WTC11 (cell line): ENCODE measurements at regions not wholly inside any gene's neighbourhood (a gene's known extent, or its start where the extent isn't known, plus 50 kb on each side); places are given as distances from the start of the nearest gene placed in this dataset.
"Not testable (repeated sequence)": the region's sequence is repeated elsewhere in the genome, so short reads cannot be mapped to it uniquely, and the experiment has no call there.

Experiments used
- ATAC-seq: fragments of 200-7000 bp; cut with Tn5 transposase; 2 replicates; pipeline ENCODE4 v1.10.0; 2021; ENCODE audit warnings: mild to moderate bottlenecking, moderate library complexity
- CTCF ChIA-PET: fragments of 300-600 bp; sonication (Branson Sonifier 250); formaldehyde crosslinking; loops from one replicate; lab custom pipeline; 2021; ENCODE audit warnings: antibody characterized with exemption; lab: Charles Lee
- POLR2A ChIA-PET: fragments of 350-600 bp; sonication (Branson Sonifier 250); formaldehyde crosslinking; loops from one replicate; lab custom pipeline; 2021; ENCODE audit warnings: antibody characterized with exemption; lab: Charles Lee
- DNase-seq: peaks from one replicate; pipeline ENCODE4 v3.0.0; 2021; ENCODE audit warnings: low spot score
- H3K27ac Mint-ChIP-seq: 2 replicates; pipeline ENCODE4 v1.8.0; 2021; ENCODE audit warnings: mixed read lengths
- H3K27me3 Mint-ChIP-seq: 2 replicates; pipeline ENCODE4 v1.8.0; 2021; ENCODE audit warnings: low read depth, mild to moderate bottlenecking, moderate library complexity, mixed read lengths
- H3K36me3 Mint-ChIP-seq: 2 replicates; pipeline ENCODE4 v1.8.0; 2021; ENCODE audit warnings: mixed read lengths
- H3K4me1 Mint-ChIP-seq: 2 replicates; pipeline ENCODE4 v1.8.0; 2022; ENCODE audit warnings: mixed read lengths
- H3K4me3 Mint-ChIP-seq: 2 replicates; pipeline ENCODE4 v1.8.0; 2021; ENCODE audit warnings: mild to moderate bottlenecking, moderate library complexity, mixed read lengths
- H3K9me3 Mint-ChIP-seq: 2 replicates; pipeline ENCODE4 v1.8.0; 2021; ENCODE audit warnings: mixed read lengths
- CBFB ChIP-seq: sonication (generic); formaldehyde crosslinking; IDR thresholded peaks from 2 replicates; pipeline ENCODE4 v1.8.1; 2022; ENCODE audit warnings: mild to moderate bottlenecking, low read depth, missing genetic modification reagents
- GRHL2 ChIP-seq: fragments of 250-450 bp; sonication (Bioruptor Pico); IDR thresholded peaks from 2 replicates; pipeline ENCODE4 v1.8.0; 2022; ENCODE audit warnings: mild to moderate bottlenecking, moderate library complexity; ENCODE audit not compliant: insufficient replicate concordance, severe bottlenecking
- IRF2 ChIP-seq: sonication (generic); formaldehyde crosslinking; IDR thresholded peaks from 2 replicates; pipeline ENCODE4 v1.8.0; 2022; ENCODE audit warnings: low read depth, missing genetic modification reagents, borderline replicate concordance
- MXD4 ChIP-seq: fragments of 250-450 bp; sonication (Bioruptor Pico); IDR thresholded peaks from 2 replicates; pipeline ENCODE4 v1.8.0; 2021; ENCODE audit warnings: mild to moderate bottlenecking, moderate library complexity, borderline replicate concordance
- NFYB ChIP-seq: sonication (generic); formaldehyde crosslinking; conservative IDR thresholded peaks from 2 replicates; pipeline ENCODE4 v1.8.0; 2022; ENCODE audit warnings: low read depth, missing genetic modification reagents
- RORB ChIP-seq: fragments of 250-450 bp; sonication (Bioruptor Pico); IDR thresholded peaks from 2 replicates; pipeline ENCODE4 v1.9.0; 2021; ENCODE audit warnings: mild to moderate bottlenecking
- TP53 ChIP-seq: sonication (generic); formaldehyde crosslinking; IDR thresholded peaks from 2 replicates; pipeline ENCODE4 v1.8.1; 2023; ENCODE audit warnings: mild to moderate bottlenecking, missing genetic modification reagents
- ZNF121 ChIP-seq: sonication (generic); formaldehyde crosslinking; IDR thresholded peaks from 2 replicates; pipeline ENCODE4 v1.8.0; 2023; ENCODE audit warnings: missing genetic modification reagents
- TF ChIP-seq, protein P1 (sequence below): sonication (generic); formaldehyde crosslinking; IDR thresholded peaks from 2 replicates; pipeline ENCODE4 v1.8.0; 2022; ENCODE audit warnings: missing genetic modification reagents
- TF ChIP-seq, protein P2 (sequence below): sonication (generic); formaldehyde crosslinking; IDR thresholded peaks from 2 replicates; pipeline ENCODE4 v1.8.0; 2022; ENCODE audit warnings: mild to moderate bottlenecking, missing genetic modification reagents
- TF ChIP-seq, protein P3 (sequence below): sonication (generic); formaldehyde crosslinking; IDR thresholded peaks from 2 replicates; pipeline ENCODE4 v1.8.1; 2022; ENCODE audit warnings: missing genetic modification reagents, borderline replicate concordance
- TF ChIP-seq, protein P4 (sequence below): fragments of 250-450 bp; sonication (Bioruptor Pico); IDR thresholded peaks from 2 replicates; pipeline ENCODE4 v1.9.0; 2021; ENCODE audit warnings: mild to moderate bottlenecking
- TF ChIP-seq, protein P5 (sequence below): sonication (generic); formaldehyde crosslinking; conservative IDR thresholded peaks from 2 replicates; pipeline ENCODE4 v1.8.1; 2023; ENCODE audit warnings: mild to moderate bottlenecking, low read depth, missing genetic modification reagents, moderate library complexity
- TF ChIP-seq, protein P6 (sequence below): fragments of 250-450 bp; sonication (Bioruptor Pico); IDR thresholded peaks from 2 replicates; pipeline ENCODE4 v1.9.0; 2021; ENCODE audit warnings: moderate library complexity, mild to moderate bottlenecking, inconsistent platforms, borderline replicate concordance

DNA sequence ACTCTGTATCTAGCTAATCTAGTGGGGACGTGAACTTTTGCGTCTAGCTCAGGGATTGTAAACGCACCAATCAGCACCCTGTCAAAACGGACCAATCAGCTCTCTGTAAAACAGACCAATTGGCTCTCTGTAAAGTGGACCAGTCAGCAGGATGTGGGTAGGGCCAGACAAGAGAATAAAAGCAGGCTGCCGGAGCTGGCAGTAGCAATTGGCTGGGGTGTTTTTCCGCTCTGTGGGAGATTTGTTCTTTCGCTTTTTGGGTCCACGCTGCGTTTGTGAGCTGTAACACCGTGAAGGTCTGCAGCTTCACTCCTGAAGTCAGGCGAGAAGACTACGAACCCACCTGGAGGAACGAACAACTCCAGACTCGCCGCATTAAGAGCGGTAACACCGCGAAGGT lies 76.5 kb downstream of the SPRING1 start:
- Mint-ChIP-seq H3K9me3 (0 out of 2 replicates have a peak, but pooled peaks cover 6% of the 10 kb centered on the region), H3K4me1 (peaks cover 45% of the 10 kb centered on the region), H3K36me3 (no peaks in the 10 kb centered on the region), H3K4me3 (no peak overlapping the region), H3K27ac (no peak overlapping the region), H3K27me3 (no peaks in the 10 kb centered on the region)
- TF ChIP-seq, protein P1, sequence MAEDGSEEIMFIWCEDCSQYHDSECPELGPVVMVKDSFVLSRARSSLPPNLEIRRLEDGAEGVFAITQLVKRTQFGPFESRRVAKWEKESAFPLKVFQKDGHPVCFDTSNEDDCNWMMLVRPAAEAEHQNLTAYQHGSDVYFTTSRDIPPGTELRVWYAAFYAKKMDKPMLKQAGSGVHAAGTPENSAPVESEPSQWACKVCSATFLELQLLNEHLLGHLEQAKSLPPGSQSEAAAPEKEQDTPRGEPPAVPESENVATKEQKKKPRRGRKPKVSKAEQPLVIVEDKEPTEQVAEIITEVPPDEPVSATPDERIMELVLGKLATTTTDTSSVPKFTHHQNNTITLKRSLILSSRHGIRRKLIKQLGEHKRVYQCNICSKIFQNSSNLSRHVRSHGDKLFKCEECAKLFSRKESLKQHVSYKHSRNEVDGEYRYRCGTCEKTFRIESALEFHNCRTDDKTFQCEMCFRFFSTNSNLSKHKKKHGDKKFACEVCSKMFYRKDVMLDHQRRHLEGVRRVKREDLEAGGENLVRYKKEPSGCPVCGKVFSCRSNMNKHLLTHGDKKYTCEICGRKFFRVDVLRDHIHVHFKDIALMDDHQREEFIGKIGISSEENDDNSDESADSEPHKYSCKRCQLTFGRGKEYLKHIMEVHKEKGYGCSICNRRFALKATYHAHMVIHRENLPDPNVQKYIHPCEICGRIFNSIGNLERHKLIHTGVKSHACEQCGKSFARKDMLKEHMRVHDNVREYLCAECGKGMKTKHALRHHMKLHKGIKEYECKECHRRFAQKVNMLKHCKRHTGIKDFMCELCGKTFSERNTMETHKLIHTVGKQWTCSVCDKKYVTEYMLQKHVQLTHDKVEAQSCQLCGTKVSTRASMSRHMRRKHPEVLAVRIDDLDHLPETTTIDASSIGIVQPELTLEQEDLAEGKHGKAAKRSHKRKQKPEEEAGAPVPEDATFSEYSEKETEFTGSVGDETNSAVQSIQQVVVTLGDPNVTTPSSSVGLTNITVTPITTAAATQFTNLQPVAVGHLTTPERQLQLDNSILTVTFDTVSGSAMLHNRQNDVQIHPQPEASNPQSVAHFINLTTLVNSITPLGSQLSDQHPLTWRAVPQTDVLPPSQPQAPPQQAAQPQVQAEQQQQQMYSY: no peak
- 0 out of 2 replicates have a peak, but pooled peaks have one; percentile 27 for TF ChIP-seq NFYB (CRISPR knock-in tag)
- DNase-seq (no peak), ATAC-seq (no peak)
- ChIA-PET CTCF (interaction anchor here (1.8 to 2.4 kb wide), 2 partner anchors 26 to 51 kb away, joined by 6 to 8 read pairs; no protein-coding TSS in a partner anchor), POLR2A (interaction anchor here (0.6 kb wide), 3 partner anchors 70 to 682 kb away, joined by 3 to 4 read pairs (median 3); no protein-coding TSS in a partner anchor)

DNA sequence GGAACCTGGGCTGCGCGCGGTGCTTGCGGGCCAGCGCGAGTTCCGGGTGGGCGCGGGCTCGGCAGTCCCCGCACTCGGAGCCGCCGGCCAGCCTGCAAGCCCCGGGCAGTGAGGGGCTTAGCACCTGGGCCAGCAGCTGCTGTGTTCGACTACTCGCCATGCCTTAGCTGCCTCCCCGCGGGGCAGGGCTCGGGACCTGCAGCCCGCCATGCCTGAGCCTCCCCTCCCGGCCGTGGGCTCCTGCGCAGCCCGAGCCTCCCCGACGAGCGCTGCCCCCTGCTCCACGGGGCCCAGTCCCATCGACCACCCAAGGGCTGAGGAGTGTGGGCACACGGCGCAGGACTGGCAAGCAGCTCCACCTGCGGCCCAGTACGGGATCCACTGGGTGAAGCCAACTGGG lies 77.1 kb downstream of the SPRING1 start:
- POLR2A ChIA-PET: interaction anchor here (0.6 kb wide), 2 partner anchors 70 to 681 kb away, joined by 3 read pairs; no protein-coding TSS in a partner anchor
- H3K27me3 Mint-ChIP-seq, CTCF ChIA-PET, H3K36me3 Mint-ChIP-seq, H3K9me3 Mint-ChIP-seq, H3K4me3 Mint-ChIP-seq, H3K27ac Mint-ChIP-seq, DNase-seq, ATAC-seq: not testable (repeated sequence)
- peaks cover 39% of the 10 kb centered on the region for H3K4me1 Mint-ChIP-seq

DNA sequence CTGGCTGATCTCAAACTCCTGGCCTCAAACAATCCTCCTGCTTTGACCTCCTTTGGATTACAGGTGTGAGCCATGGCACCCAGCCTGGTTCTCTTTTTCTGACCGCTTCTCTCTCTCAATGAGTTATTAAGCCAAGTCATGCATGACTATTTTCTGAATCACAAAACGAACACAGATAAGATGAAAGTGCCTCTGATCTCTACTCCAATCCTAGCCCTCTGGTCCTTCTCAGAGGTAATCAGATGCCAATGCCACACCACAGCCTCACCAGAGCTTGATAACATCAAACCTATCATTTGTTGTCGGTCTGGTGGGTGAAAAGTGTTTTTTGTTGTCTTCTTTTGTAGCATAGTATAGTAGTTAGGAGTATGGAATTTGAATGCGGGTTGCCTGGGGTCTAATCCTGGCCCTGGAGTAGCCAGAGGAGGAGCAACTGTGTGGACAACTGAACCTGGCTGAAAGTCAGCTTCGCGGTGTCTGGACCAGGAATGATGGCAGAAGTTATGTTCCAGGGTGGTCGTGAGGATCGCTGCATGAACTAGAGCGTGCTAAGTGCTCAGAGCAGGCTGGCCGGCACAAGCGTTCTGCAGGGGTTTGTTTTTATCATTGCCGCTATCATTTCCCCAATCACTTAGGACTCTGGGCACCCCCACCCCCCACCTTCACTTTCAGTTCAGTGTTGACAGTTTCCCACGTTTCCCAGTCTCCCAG lies 77.9 kb downstream of the SPRING1 start:
- POLR2A ChIA-PET: no interaction called here
- no peak for TF ChIP-seq GRHL2
- TF ChIP-seq RORB (CRISPR knock-in tag): no peak
- no peak for TF ChIP-seq IRF2 (CRISPR knock-in tag)
- TF ChIP-seq CBFB (CRISPR knock-in tag): no peak
- TF ChIP-seq NFYB (CRISPR knock-in tag): no peak
- TF ChIP-seq, protein P2, sequence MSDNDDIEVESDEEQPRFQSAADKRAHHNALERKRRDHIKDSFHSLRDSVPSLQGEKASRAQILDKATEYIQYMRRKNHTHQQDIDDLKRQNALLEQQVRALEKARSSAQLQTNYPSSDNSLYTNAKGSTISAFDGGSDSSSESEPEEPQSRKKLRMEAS (CRISPR knock-in tag): no peak
- TF ChIP-seq, all 79 proteins: peak for 0
- Mint-ChIP-seq H3K36me3 (no peaks in the 10 kb centered on the region), H3K27ac (no peak overlapping the region), H3K4me1 (peaks cover 39% of the 10 kb centered on the region), H3K27me3 (no peaks in the 10 kb centered on the region), H3K9me3 (0 out of 2 replicates have a peak, but pooled peaks cover 6% of the 10 kb centered on the region), H3K4me3 (no peak overlapping the region)
- no peak for DNase-seq
- ATAC-seq: no peak
- CTCF ChIA-PET: interaction anchor here (1.0 kb wide), 1 partner anchor 553 kb away, joined by 3 read pairs; no protein-coding TSS in a partner anchor

DNA sequence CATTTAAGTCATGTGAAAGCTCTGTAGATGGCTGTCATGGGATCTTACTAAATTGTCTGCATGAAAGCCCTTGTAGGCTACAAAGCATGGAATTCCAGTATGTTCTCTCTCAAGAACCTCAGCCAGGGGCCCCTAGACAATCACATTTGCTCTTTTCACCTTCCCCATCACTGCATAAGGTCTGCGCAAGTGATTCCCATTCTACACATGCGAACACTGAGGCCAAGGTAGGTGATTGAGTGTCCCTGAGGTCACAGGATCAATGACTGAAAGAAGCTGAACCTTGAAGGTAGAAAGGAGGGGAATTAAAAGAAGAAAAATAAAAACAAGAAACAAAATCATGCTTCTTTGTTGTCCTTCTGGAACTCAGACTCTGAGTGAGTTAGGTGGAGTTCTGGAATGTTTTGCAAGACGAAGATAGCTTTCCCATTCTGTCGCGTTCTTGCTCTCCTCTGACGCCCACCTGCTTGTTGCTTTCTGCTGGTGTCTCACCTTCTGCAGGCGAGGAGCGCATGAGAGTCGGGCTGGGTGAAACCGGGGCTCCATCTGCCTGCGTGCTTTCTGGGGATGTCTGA lies 79.9 kb downstream of the SPRING1 start:
- H3K27ac Mint-ChIP-seq: no peak overlapping the region
- TF ChIP-seq, protein P3, sequence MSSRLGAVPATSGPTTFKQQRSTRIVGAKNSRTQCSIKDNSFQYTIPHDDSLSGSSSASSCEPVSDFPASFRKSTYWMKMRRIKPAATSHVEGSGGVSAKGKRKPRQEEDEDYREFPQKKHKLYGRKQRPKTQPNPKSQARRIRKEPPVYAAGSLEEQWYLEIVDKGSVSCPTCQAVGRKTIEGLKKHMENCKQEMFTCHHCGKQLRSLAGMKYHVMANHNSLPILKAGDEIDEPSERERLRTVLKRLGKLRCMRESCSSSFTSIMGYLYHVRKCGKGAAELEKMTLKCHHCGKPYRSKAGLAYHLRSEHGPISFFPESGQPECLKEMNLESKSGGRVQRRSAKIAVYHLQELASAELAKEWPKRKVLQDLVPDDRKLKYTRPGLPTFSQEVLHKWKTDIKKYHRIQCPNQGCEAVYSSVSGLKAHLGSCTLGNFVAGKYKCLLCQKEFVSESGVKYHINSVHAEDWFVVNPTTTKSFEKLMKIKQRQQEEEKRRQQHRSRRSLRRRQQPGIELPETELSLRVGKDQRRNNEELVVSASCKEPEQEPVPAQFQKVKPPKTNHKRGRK (CRISPR knock-in tag): no peak
- TF ChIP-seq, protein P4, sequence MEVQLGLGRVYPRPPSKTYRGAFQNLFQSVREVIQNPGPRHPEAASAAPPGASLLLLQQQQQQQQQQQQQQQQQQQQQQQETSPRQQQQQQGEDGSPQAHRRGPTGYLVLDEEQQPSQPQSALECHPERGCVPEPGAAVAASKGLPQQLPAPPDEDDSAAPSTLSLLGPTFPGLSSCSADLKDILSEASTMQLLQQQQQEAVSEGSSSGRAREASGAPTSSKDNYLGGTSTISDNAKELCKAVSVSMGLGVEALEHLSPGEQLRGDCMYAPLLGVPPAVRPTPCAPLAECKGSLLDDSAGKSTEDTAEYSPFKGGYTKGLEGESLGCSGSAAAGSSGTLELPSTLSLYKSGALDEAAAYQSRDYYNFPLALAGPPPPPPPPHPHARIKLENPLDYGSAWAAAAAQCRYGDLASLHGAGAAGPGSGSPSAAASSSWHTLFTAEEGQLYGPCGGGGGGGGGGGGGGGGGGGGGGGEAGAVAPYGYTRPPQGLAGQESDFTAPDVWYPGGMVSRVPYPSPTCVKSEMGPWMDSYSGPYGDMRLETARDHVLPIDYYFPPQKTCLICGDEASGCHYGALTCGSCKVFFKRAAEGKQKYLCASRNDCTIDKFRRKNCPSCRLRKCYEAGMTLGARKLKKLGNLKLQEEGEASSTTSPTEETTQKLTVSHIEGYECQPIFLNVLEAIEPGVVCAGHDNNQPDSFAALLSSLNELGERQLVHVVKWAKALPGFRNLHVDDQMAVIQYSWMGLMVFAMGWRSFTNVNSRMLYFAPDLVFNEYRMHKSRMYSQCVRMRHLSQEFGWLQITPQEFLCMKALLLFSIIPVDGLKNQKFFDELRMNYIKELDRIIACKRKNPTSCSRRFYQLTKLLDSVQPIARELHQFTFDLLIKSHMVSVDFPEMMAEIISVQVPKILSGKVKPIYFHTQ (CRISPR knock-in tag): no peak
- TF ChIP-seq ZNF121 (CRISPR knock-in tag) (no peak), TP53 (CRISPR knock-in tag) (no peak), MXD4 (no peak)
- TF ChIP-seq, protein P5, sequence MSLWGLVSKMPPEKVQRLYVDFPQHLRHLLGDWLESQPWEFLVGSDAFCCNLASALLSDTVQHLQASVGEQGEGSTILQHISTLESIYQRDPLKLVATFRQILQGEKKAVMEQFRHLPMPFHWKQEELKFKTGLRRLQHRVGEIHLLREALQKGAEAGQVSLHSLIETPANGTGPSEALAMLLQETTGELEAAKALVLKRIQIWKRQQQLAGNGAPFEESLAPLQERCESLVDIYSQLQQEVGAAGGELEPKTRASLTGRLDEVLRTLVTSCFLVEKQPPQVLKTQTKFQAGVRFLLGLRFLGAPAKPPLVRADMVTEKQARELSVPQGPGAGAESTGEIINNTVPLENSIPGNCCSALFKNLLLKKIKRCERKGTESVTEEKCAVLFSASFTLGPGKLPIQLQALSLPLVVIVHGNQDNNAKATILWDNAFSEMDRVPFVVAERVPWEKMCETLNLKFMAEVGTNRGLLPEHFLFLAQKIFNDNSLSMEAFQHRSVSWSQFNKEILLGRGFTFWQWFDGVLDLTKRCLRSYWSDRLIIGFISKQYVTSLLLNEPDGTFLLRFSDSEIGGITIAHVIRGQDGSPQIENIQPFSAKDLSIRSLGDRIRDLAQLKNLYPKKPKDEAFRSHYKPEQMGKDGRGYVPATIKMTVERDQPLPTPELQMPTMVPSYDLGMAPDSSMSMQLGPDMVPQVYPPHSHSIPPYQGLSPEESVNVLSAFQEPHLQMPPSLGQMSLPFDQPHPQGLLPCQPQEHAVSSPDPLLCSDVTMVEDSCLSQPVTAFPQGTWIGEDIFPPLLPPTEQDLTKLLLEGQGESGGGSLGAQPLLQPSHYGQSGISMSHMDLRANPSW: no peak
- TF ChIP-seq, protein P6, sequence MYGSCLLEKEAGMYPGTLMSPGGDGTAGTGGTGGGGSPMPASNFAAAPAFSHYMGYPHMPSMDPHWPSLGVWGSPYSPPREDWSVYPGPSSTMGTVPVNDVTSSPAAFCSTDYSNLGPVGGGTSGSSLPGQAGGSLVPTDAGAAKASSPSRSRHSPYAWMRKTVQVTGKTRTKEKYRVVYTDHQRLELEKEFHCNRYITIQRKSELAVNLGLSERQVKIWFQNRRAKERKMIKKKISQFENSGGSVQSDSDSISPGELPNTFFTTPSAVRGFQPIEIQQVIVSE (CRISPR knock-in tag): no peak

More for the DNA sequence above, 79.9 kb downstream of the SPRING1 start:
- DNase-seq (no peak), ATAC-seq (no peak)
- peaks cover 14% of the 10 kb centered on the region for H3K9me3 Mint-ChIP-seq
- H3K36me3 Mint-ChIP-seq: no peaks in the 10 kb centered on the region
- no peak overlapping the region for H3K4me3 Mint-ChIP-seq
- H3K27me3 Mint-ChIP-seq: no peaks in the 10 kb centered on the region
- peaks cover 29% of the 10 kb centered on the region for H3K4me1 Mint-ChIP-seq
- ChIA-PET POLR2A (no interaction called here), CTCF (interaction anchor here (0.7 to 2.1 kb wide), 5 partner anchors 30 to 48 kb away, joined by 3 to 7 read pairs (median 3); no protein-coding TSS in a partner anchor)
